Endodermal cell (in vitro differentiated cells): ENCODE measurements at regions not wholly inside any gene's neighbourhood (a gene's known extent, or its start where the extent isn't known, plus 50 kb on each side); places are given as distances from the start of the nearest gene placed in this dataset.

ENCODE experiments used
- DNase-seq: peaks from one replicate; pipeline ENCODE4 v3.0.0-alpha.2; 2017
- H3K27ac ChIP-seq: 2 replicates; pipeline ENCODE4 v1.5.1; 2013; ENCODE audit warnings: mild to moderate bottlenecking, low read depth, low read length, moderate library complexity
- H3K27me3 ChIP-seq: 2 replicates; pipeline ENCODE4 v1.6.1; 2013; ENCODE audit warnings: mild to moderate bottlenecking, low read length, moderate library complexity; ENCODE audit not compliant: insufficient read depth, control insufficient read depth, poor library complexity, severe bottlenecking
- H3K36me3 ChIP-seq: 2 replicates; pipeline ENCODE4 v1.7.0; 2013; ENCODE audit warnings: mild to moderate bottlenecking, low read length, moderate library complexity; ENCODE audit not compliant: control insufficient read depth, insufficient read depth
- H3K4me1 ChIP-seq: one replicate; pipeline ENCODE4 v1.7.0; 2013; ENCODE audit warnings: low read length; ENCODE audit not compliant: control insufficient read depth, insufficient read depth
- H3K4me3 ChIP-seq: 2 replicates; pipeline ENCODE4 v1.5.1; 2013; ENCODE audit warnings: mild to moderate bottlenecking, low read length, moderate library complexity
- H3K9ac ChIP-seq: 2 replicates; pipeline ENCODE4 v1.6.1; 2013; ENCODE audit warnings: mild to moderate bottlenecking, low read length, moderate library complexity; ENCODE audit not compliant: poor library complexity, severe bottlenecking; ENCODE audit errors: extremely low read depth
- H3K9me3 ChIP-seq: 2 replicates; pipeline ENCODE4 v1.6.1; 2013; ENCODE audit warnings: mild to moderate bottlenecking, low read length, moderate library complexity; ENCODE audit not compliant: control insufficient read depth
- H3K27ac Mint-ChIP-seq: 2 replicates; pipeline ENCODE4 v1.8.0; 2020; ENCODE audit warnings: mixed read lengths
- H3K27me3 Mint-ChIP-seq: 2 replicates; pipeline ENCODE4 v1.8.0; 2021; ENCODE audit warnings: mild to moderate bottlenecking, mixed read lengths; ENCODE audit not compliant: insufficient read depth
- H3K36me3 Mint-ChIP-seq: 2 replicates; pipeline ENCODE4 v1.8.0; 2020; ENCODE audit warnings: low read depth, mixed read lengths
- H3K4me1 Mint-ChIP-seq: 2 replicates; pipeline ENCODE4 v1.8.0; 2020; ENCODE audit warnings: mixed read lengths
- H3K4me3 Mint-ChIP-seq: 2 replicates; pipeline ENCODE4 v1.8.0; 2020; ENCODE audit warnings: mild to moderate bottlenecking, moderate library complexity, mixed read lengths
- H3K9me3 Mint-ChIP-seq: 2 replicates; pipeline ENCODE4 v1.8.0; 2020; ENCODE audit warnings: mild to moderate bottlenecking, mixed read lengths
- WGBS, 2 experiments: methylation state at CpG; one replicate each; pipeline versions ENCODE4 v1.1.5 to v1.1.7; 2013; ENCODE audit warnings: missing lambda C conversion rate in 2 of 2, mixed read lengths in 1 of 2; ENCODE audit not compliant: insufficient coverage in 1 of 2, insufficient read length in 1 of 2; 5-methylcytosine and 5-hydroxymethylcytosine counted together
- TF ChIP-seq, protein P1 (sequence below): fragments of 200-600 bp; sonication (generic); conservative IDR thresholded peaks from 2 replicates; pipeline ENCODE4 v1.5.0; 2021; ENCODE audit warnings: antibody characterized with exemption, mild to moderate bottlenecking

DNA sequence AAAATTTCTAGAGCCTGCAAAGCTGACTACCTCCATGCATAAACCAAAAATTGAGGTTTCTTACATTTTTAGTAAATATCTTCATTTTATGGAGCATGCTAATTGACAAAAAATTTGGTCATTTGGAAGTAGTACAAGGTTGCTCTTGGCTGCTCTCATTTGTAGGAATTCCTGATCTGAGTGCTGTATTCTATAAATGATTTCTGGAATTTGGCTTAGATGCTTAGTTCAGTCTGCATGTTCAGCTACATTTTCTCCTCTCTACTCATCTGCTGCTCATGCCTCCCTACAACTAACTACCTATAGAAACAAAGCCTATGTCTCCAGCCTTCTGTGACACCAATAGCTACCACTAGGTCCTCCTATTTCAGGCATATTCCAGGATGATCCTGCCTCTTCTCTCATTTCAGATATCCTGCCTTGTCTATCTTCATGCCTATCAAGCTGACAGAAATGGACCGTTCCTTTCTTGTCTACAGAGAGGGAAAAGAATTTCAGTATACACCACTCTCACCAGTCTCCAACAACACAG, 901.1 kb downstream of the TBL1XR1 start:
- Histone ChIP-seq H3K9ac (no peak overlapping the region), H3K4me1 (no peaks in the 10 kb centered on the region), H3K27me3 (no peaks in the 10 kb centered on the region), H3K4me3 (no peak overlapping the region), H3K36me3 (no peaks in the 10 kb centered on the region), H3K27ac (no peak overlapping the region), H3K9me3 (no peaks in the 10 kb centered on the region)
- Mint-ChIP-seq H3K27ac (no peak overlapping the region), H3K4me3 (no peak overlapping the region), H3K4me1 (peaks cover 3% of the 10 kb centered on the region), H3K9me3 (no peaks in the 10 kb centered on the region), H3K36me3 (no peaks in the 10 kb centered on the region), H3K27me3 (no peaks in the 10 kb centered on the region)
- DNase-seq, result no peak
- TF ChIP-seq, protein P1, sequence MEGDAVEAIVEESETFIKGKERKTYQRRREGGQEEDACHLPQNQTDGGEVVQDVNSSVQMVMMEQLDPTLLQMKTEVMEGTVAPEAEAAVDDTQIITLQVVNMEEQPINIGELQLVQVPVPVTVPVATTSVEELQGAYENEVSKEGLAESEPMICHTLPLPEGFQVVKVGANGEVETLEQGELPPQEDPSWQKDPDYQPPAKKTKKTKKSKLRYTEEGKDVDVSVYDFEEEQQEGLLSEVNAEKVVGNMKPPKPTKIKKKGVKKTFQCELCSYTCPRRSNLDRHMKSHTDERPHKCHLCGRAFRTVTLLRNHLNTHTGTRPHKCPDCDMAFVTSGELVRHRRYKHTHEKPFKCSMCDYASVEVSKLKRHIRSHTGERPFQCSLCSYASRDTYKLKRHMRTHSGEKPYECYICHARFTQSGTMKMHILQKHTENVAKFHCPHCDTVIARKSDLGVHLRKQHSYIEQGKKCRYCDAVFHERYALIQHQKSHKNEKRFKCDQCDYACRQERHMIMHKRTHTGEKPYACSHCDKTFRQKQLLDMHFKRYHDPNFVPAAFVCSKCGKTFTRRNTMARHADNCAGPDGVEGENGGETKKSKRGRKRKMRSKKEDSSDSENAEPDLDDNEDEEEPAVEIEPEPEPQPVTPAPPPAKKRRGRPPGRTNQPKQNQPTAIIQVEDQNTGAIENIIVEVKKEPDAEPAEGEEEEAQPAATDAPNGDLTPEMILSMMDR, result peak; percentile 49
- WGBS, 2 experiments, result 88% methylated on average over 1 of the region's 1 CpG; no CpG with 5 or more reads in 1 of the 2 experiments

- H3K4me1 Mint-ChIP-seq, result peaks cover 3% of the 10 kb centered on the region
- no peaks in the 10 kb centered on the region for H3K36me3 Mint-ChIP-seq
- Histone ChIP-seq H3K4me1 (no peaks in the 10 kb centered on the region), H3K9me3 (no peaks in the 10 kb centered on the region), H3K4me3 (no peak overlapping the region), H3K9ac (no peak overlapping the region), H3K36me3 (no peaks in the 10 kb centered on the region), H3K27ac (peak overlapping the region; percentile 65), H3K27me3 (no peaks in the 10 kb centered on the region)
- no peak for DNase-seq
- H3K27ac Mint-ChIP-seq, result no peak overlapping the region
- no peak overlapping the region for H3K4me3 Mint-ChIP-seq
- TF ChIP-seq, protein P1, result no peak
- no peaks in the 10 kb centered on the region for H3K27me3 Mint-ChIP-seq
- H3K9me3 Mint-ChIP-seq, result no peaks in the 10 kb centered on the region
- WGBS, 2 experiments, result 87 to 90% methylated on average over 2 of the region's 2 CpGs
Measured at GRCh38 chr3:176293276-176293675, 904.0 kb downstream of the TBL1XR1 start.

DNA sequence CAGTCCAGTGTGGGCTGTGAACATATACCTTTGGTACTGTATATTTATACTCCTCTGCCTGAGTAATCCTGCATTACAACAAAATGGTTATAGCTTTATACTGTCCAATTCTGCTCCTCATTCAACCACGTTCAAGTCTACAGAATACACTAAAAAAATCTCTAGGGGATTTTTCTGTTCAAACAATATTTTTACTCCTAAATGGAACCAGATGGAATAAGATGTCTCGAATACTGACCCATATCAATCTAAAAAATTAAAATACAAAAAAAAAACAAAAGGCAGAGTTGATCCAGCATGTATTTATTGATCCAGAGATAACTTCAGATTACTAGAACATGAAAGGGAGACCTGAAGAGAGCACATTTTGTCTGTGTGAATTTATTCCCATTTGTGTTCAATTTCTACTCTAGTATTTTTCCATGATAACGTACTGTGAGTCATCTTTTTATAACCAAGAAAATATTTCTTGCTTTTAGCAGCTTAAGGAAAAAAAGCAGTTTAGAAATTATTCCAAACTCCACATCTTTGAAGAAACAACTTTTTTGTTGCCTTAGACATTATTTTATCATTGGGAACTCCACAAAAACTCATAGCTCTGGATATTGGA, 910.7 kb downstream of the TBL1XR1 start:
- Histone ChIP-seq H3K9ac (no peak overlapping the region), H3K36me3 (no peaks in the 10 kb centered on the region), H3K9me3 (no peaks in the 10 kb centered on the region), H3K27ac (no peak overlapping the region), H3K4me3 (no peak overlapping the region), H3K27me3 (no peaks in the 10 kb centered on the region), H3K4me1 (no peaks in the 10 kb centered on the region)
- DNase-seq, result no peak
- H3K9me3 Mint-ChIP-seq, result no peaks in the 10 kb centered on the region
- H3K4me1 Mint-ChIP-seq, result no peaks in the 10 kb centered on the region
- TF ChIP-seq, protein P1, result no peak
- no peaks in the 10 kb centered on the region for H3K36me3 Mint-ChIP-seq
- H3K4me3 Mint-ChIP-seq, result no peak overlapping the region
- H3K27ac Mint-ChIP-seq, result no peak overlapping the region
- H3K27me3 Mint-ChIP-seq, result no peaks in the 10 kb centered on the region
- WGBS, 2 experiments, result 85 to 100% methylated on average over 2 to 3 of the region's 3 CpGs
